Tibial nerve (tissue), 4 donors: ENCODE measurements at regions not wholly inside any gene's neighbourhood (a gene's known extent, or its start where the extent isn't known, plus 50 kb on each side); places are given as distances from the start of the nearest gene placed in this dataset.

Experiments used
- EP300 ChIP-seq, 2 donors: sonication (generic); formaldehyde crosslinking; IDR thresholded peaks; one replicate each; pipeline ENCODE4 v1.6.1; 2017; ENCODE audit warnings: antibody characterized with exemption in 2 of 2, mild to moderate bottlenecking in 1 of 2
- TF ChIP-seq, protein P1 (sequence below), 5 experiments: fragments of 200-600 bp in 3 of 5; fragments of 450-650 bp in 2 of 5; sonication (generic) in 3 of 5; IDR thresholded peaks; one replicate each; pipeline ENCODE4 v1.5.1; 2016 to 2019; ENCODE audit warnings: antibody characterized with exemption in 5 of 5, mild to moderate bottlenecking in 3 of 5, moderate library complexity in 2 of 5

DNA sequence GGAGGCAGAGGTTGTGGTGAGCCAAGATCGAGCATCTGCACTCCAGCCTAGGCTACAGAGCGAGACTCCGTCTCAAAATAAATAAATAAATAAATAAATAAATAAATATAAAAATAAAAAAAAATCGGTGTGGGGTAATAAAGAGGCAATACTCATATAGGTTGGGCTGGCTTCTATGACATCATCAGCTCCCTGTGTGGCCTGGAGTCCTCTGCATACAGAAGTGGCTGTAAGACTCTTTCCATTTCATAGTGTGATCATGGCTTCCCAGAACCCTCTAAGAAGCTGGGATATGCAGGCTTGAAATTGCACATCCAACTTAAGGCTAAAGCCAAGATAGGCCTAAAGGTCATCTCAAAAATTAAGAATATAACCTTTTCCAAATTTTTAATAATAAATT lies 101.6 kb downstream of the ZIC4 start:
- TF ChIP-seq, protein P1, sequence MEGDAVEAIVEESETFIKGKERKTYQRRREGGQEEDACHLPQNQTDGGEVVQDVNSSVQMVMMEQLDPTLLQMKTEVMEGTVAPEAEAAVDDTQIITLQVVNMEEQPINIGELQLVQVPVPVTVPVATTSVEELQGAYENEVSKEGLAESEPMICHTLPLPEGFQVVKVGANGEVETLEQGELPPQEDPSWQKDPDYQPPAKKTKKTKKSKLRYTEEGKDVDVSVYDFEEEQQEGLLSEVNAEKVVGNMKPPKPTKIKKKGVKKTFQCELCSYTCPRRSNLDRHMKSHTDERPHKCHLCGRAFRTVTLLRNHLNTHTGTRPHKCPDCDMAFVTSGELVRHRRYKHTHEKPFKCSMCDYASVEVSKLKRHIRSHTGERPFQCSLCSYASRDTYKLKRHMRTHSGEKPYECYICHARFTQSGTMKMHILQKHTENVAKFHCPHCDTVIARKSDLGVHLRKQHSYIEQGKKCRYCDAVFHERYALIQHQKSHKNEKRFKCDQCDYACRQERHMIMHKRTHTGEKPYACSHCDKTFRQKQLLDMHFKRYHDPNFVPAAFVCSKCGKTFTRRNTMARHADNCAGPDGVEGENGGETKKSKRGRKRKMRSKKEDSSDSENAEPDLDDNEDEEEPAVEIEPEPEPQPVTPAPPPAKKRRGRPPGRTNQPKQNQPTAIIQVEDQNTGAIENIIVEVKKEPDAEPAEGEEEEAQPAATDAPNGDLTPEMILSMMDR (IDR thresholded peaks at IDR 0.05): no peak
- no peak for TF ChIP-seq EP300 (IDR thresholded peaks at IDR 0.05)
